AML-193 (cell line): ENCODE measurements at regions not wholly inside any gene's neighbourhood (a gene's known extent, or its start where the extent isn't known, plus 50 kb on each side); places are given as distances from the start of the nearest gene placed in this dataset.
"Not testable (repeated sequence)": the region's sequence is repeated elsewhere in the genome, so short reads cannot be mapped to it uniquely, and the experiment has no call there.

Source experiments
- DNase-seq, 2 experiments: peaks; one replicate each; lab custom pipeline; 2025; lab: John Stamatoyannopoulos, UW

DNA sequence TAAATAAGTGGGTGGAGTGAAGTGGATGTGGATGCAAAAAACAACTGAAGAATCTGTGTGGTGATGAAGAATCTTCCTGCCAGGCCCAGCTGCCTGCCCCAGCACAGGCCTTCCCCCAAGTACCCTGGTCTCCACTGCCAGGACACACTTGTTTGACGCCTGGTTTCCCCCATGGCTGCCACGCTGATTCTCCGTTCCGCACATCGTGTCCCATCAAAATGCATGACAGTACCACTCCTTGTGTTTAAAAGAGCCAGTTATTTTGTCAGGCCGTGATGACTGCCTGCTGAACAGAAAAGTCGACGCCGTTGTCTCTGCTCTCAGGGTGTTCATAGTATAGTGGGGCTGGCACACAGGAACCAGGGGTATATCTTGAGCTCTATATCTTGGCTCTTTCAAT lies 50.3 kb upstream of the KYNU start:
- DNase-seq: no peak

DNA sequence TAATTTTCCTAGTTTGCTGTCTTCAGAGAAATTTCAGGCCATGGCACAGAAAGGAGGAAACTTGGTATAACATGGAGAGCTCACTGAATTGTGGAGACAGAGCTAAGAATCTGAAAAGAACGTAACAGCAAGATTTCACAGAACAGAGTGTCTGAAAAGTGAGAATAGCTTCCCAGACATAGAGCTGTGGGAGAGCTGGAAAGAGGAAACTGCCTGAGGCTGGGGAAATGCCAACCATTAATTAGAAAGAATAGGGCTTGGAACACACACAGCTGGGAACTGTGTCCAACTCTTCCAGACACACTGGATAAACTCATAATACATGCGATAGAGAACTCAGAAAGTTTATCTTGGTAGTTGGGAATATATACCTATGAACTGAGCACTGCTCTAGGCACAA lies 51.6 kb upstream of the KYNU start:
- no peak for DNase-seq

DNA sequence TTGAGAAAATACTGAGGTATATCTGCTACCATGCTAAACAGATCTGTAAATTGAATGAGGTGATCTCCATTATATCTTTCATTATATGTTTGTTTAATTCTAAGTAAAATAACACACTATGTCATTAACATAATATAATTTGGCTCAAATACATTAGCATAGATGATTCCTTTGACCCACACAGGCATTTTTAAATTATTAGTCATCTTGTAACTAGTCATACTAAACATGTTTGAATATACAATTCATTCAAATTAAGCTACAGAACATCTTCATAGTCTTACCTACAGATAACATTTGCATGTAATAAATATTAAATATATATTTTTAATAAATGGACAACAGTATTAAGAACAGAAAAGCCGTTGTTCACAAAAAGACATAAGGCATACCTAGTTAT lies 52.7 kb upstream of the KYNU start:
- no peak for DNase-seq

DNA sequence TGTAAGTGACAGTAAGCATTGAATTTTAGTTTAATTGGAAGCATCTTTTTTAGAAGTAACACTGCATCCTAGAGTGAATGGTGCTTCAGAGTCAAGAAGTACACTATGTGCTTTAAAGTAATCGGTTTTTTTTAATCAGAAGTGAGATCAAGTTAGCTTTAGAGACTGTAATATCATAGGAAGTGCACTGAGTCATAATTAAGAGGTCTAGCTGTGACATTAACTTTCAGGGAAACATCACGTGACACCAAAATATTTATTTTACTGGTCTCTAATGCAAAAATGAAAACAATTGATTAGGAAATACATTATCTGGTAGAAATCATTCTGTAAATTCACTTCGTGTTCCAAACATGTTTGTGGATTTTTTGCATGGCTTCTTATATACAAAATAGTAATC lies 55.3 kb upstream of the KYNU start:
- no peak for DNase-seq

DNA sequence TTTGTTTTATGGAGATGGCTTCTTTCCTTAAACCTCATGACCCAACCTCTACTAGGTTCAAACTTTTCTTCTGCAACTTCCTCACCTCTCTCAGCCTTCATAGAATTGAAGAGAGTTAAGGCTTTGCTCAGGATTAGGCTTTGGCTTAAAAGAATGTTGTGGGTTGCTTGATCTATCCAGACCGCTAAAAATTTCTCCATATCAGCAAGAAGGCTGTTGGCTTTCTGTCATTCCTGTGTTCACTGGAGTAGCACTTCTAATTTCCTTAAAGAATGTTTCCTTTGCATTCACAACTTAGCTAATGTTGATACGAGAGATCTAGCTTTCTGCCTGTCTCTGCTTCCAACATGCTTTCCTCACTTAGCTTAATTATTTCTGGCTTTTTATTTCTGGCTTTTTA lies 58.1 kb upstream of the KYNU start:
- no peak for DNase-seq

DNA sequence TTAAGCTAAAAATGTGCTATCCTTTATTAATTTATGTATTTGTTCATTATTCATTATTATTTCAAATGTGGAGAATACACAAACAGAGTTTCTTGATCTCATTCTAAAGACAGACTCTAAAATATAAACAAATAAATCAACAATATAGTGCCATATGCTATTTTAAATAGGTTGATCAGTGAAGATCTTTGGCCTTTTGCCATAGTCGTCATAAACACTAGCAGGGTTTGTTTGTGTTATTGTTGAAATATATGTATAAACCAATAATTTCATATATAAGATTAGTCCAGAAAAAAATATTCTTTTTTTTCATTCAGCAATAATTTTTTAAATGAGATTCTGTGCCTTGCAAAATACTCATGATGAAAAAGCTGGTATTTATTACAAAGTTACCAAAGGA lies 62.1 kb upstream of the KYNU start:
- DNase-seq: no peak

DNA sequence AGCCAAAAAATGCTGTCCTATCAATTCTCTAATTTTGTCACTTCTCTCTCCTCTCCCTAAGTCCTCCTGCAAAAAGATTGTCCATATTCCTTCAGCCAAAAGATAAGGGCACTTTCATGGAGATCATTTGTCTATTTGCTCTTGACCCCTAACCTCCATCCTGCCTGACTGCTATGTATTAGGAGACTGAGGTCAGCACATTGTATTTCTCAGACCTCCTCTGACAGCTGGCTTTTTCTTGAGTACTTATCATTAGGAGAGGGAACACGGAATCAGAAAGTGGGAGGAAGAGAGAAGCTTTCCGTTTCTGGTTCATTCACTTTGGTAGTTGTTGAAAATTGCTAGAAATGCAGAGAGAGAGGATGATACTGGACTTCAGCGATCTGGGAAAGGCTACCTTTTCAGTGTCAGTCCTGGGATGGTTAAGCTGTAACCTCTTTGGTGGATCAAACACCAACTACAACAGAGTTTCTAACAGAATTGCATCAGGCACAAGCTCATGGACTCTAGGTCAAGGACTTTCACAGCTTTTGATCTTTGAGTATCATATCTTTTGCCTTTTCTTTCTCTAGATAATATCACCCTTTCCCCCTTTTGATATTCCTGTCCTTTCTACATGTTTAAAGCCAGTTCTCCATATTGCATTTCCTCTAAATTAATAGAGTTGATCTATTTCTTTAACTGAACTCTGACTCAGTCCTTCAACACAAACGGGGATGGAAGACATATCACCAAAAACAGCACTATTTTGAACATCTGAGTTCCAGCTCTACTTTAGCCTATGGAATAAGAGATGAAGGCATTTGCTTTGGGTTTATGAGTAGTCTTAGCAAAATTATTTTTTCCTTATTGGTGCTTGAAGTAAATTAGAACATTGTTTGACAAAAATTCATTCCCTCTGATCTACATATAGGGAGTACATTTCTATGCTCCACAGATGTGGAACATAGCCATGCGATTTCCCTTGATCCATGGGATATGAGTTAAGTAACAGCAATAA lies 63.3 kb upstream of the KYNU start:
- DNase-seq: no peak

DNA sequence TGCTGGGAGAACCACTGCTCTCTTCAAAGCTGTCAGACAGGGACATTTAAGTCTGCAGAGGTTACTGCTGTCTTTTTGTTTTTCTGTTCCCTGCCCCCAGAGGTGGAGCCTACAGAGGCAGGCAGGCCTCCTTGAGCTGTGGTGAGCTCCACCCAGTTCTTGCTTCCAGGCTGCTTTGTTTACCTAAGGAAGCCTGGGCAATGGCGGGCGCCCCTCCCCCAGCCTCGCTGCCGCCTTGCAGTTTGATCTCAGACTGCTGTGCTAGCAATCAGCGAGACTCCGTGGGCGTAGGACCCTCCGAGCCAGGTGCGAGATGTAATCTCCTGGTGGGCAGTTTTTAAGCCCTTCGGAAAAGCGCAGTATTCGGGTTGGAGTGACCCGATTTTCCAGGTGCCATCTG lies 65.8 kb upstream of the KYNU start:
- not testable (repeated sequence) for DNase-seq

DNA sequence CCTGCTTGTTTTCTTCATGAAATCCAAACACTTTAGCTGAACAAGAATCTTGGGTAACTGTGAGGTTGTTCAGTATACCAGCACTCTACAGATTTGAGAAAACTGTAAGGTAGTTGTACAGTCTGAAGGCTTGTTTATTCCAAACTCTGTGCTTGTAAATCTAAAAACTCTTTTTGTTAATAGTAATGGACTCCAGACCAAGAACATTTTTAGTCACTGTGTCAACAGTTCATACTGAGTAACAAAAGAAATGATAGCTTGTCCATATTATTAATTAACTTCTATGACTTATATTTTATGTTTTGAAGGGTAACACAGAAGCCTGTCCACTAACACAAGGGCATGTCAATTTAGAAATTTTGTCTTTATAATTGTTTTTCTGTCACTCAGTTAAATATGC lies 72.2 kb upstream of the KYNU start:
- no peak for DNase-seq

DNA sequence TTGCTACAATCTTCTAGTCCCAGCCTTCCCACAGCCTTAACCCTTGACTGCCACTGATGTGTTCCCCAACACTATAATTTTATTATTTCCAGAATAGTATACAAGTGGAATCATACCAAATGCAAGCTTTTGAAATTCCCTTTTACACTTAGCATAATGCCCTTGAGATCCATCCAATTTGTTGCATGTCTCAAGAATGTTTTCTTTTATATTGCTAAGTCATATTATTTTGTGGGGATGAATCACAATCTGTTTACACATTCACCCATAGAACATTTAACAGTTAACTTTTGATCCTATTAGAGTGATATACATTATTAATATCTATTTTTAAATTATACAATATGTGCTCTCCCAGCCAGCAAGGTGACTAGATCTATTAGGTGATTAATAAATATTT lies 74.3 kb upstream of the KYNU start:
- no peak for DNase-seq

DNA sequence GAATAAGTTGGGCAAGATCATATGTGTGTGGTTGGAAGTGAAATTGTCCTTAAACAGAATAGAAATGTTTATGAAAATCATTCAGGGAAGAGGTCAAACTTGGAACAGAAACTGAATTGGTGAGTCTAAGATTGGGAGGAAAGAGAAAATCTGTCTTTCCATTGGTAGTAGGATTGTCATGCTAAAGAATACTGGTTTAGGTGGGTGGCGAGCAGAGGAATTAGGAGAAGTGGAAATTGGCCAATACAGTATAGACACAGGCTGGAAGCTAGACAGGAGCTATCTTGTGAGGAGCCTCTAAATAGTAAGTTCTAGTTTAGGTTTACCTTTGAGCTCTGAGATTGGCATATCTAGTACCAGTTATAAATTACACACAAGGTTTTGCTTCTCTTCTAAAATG lies 80.9 kb upstream of the KYNU start:
- no peak for DNase-seq

DNA sequence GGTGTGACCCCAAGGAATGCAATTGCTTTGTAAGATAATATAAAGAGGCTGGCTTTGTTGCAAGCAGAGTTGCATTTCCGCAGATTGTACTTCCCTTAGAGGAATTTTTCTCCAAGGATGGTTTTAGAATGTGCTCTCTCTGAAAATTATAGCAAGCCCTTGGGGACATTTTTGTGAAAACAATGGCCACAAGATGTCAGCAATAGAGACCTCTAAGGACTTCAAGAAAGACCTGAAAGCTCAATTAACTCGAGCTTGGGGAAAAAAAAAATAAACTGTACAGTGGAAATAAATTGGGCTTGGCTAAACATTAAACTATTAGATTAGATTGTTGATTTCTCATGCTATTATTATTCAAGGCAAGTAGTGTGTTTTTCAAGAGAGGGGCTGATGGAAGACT lies 81.3 kb upstream of the KYNU start:
- DNase-seq: no peak

DNA sequence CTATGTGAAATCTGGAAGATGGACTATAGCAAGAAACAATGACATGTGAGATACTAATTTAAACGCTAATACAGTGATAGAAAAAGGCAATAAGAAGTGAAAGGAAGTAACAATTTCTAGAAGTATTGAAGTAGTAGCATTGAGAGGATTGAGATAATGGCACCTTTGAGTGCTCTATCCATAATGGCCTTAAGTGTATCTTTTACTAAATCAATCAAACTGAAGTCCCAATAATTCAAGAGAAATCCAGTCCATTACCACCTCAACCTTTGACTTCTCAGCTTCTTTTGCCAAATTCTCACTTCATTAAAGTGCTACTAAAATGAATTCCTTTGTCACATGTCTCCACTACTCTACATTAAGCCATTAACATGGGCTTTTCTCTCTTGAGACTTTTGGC lies 82.6 kb upstream of the KYNU start:
- no peak for DNase-seq

DNA sequence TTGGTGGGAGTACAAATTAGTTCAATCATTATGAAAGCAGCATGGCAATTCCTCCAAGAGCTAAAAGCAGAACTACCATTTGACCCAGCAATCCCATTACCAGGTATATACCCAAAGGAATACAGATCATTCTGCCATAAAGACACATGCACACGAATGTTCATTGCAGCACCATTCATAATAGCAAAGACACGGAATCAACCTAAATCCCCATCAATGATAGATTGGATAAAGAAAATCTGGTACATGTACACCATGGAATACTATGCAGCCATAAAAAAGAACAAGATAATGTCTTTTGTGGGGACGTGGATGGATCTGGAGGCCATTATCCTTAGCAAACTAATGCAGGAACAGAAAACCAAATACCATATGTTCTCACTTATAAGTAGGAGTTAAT lies 85.1 kb upstream of the KYNU start:
- not testable (repeated sequence) for DNase-seq

DNA sequence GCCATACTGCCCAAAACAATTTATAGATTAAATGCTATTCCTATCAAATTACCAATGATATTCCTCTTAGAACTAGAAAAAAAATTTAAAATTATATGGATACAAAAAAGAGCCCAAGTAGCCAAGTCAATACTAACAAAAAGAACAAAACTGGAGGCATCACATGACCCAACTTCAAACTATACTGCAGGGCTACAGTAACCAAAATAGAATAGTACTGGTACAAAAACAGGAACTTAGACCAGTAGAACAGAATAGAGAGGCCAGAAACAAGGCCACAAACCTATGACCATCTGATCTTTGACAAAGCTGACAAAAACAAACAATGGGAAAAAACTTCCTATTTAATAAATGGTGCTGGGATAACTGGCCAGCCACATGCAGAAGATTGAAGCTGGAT lies 86.1 kb upstream of the KYNU start:
- no peak for DNase-seq

DNA sequence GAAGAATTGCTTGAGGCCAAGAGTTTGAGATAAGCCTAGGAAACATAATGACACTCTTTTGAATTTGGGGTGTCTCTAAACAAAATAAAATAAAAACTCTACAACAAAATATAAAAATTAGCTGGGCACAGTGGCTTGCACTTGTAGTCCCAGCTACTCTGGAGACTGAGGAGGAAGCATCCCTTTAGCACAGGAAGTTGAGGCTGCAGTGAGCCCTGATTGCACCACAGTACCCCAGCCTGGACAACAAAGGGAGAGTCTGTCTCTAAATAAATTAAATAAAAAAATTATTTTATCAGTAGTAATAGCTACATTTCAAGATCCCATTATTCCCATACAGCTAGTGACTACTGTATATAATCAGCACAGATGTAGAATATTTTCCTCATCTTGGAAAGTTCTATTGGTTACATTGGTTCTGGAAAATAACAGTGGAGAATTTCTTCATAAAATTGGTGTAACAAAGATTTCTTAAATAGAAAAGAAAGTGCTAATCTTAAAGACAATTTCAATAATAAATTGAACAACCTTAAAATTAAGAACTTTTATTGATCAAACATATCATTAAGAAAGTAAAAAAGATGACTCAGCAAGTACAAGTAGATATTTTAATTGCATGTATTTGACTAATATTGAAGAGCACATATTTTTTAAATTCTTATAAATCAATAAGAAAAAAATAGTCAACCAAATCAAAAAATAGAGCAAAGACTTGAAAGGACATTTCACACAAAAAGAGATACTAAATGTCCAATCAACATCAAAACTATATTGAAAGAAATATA lies 90.4 kb upstream of the KYNU start:
- DNase-seq: peak; percentile 50 to 55

DNA sequence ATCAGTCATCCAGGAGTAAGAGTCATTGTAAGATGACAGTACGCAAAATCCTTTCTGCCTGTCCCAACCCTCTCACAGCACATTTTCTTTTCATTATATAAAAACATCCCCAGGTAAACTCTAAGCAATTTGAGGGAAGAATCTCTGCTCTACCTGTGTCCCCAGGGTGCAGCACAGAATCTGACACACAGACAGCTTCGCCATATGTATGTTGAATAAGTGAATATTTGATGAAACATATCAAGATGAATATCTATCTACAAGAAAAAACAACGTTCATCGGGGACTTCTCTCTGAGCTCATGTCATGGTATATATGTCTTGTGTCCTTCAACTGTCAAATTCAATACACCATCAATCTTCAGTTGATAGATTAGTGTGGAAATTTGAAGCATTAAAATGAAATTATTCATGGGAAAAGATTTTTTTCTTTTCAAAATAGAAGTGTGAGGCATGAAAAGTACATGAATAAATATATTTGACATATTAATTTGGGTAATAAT lies 94.5 kb upstream of the KYNU start:
- no peak for DNase-seq

DNA sequence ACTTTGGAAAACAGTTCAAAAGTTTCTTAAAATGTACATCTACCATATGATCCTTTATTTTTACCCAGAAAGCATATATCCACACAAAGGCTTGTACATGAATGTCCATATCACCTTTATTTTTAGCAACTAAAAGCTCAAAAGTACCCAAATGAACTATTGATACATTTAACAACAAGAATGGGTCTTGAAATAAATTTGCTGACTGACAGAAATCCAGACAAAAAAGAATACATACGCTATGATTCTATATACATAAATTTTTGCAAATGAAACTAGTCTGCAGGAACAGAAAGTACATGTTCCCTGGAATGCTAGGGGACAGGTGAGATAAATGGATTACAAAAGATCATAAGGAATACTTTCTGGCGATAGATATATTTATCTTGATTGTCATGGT lies 96.3 kb upstream of the KYNU start:
- no peak for DNase-seq

DNA sequence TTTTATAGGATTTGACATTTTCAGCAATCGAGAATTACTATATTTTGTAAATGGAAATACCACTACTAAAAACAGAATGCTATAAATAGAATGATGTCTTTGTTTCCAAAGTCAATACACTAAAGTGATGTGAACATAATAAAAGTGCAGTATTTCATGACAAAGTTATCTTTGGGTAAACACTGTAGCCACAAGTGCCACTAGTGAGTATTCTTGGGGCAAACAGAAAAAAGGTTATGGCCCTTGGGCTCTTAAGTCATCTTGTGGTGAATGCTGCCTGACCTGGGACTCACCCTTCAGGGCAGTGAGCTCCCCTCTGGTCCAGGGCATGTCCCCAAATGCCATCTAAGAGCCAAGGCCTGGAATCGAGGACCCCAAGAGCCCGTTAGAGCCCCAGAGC lies 99.2 kb upstream of the KYNU start:
- no peak for DNase-seq

DNA sequence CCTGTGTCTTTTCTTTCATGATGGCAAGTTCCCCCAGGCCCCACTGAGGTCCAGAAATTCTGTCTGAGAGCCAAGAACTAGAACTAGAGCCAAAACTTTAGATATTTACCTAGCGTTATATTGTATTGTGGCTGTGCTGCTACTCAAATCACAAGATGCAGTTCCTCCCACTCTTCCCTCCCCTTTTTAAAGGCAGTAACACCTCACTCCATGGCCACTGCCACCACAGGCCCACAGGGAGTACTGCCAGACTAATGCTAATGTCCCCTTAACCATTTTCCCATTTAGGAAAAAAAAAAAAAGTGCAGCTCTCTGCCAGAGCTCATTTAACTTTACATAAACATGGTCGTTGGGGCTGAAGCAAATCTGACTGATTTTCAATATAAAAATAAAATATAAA lies 99.7 kb upstream of the KYNU start:
- no peak for DNase-seq

DNA sequence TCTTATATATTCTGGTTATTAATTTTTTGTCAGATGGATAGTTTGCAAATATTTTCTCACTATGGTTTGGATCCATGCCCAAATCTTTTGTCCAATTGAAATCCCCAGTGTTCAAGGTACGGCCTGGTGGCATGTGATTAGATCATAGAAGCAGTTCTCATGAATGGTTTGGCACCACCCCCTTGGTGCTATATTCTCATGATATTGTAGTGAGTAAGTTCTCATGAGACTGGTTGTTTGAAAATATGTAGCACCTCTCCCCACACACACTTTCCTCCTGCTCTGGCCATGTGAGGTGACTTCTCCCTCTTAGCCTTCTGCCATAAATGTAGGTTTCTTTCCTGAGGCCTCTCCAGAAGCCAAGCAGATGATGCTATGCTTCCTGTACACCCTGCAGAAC lies 107.7 kb upstream of the KYNU start:
- DNase-seq: no peak

DNA sequence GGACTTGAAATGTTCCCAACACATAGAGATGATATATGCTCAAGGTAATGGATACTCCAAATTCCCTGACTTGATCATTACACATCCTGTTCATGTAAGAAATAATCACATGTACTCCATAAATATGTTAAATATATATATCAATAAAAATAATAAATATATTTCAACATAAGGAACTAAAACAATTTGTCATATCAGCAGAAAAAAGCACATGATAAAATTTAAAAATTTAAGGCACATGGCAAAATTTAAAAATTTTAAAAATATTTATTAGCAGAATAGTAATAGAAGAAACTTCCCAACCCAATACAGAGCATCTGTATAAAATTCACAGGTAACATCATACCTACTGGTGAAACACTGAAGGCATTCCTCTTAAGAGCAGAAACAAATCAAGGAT lies 109.6 kb upstream of the KYNU start:
- no peak for DNase-seq

DNA sequence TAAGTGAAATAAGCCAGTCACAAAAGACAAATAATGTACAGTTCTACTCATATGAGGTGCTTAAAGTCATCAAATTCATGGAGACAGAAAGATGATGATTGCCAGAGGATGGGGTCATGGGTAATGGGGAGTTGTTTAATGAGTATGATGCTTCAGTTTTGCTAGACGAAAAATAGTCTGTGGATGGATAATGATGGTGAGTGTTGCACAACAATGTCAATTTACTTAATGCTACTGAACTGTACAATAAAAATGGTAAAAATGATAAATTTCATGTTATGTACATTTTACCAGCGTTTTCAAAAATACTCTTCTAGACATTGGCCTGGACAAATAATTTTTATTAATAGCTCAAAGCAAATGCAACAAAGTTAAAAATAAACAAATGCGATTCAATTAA lies 118.5 kb upstream of the KYNU start:
- no peak for DNase-seq
